HG03280 (cell line): ENCODE measurements at regions not wholly inside any gene's neighbourhood (a gene's known extent, or its start where the extent isn't known, plus 50 kb on each side); places are given as distances from the start of the nearest gene placed in this dataset.

ENCODE experiments used
- ATAC-seq: cut with Tn5 transposase; IDR thresholded peaks from one replicate; pipeline ENCODE4 v1.9.1; 2021; ENCODE audit warnings: mild to moderate bottlenecking, moderate library complexity; ENCODE audit not compliant: unreplicated experiment

DNA sequence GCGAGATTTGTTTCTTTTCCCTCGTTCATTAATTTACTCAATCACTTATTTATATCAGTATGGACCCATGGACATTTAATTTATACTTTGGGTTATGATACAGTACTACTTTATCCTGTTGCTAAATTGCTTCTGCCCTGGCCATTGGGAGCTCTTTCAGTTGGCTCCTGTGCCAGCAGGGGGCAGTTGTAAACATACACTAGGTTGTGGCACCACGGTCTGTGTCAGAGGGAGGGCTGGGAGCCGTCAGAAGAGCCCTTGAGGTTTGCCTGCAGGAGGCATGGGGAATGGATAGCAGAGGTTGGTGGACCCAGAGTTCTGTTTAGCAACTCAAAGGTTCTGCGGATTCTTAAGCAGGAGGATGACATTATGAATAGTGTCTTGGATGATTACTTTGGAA lies 94.3 kb downstream of the ERCC5 start:
- no peak for ATAC-seq

DNA sequence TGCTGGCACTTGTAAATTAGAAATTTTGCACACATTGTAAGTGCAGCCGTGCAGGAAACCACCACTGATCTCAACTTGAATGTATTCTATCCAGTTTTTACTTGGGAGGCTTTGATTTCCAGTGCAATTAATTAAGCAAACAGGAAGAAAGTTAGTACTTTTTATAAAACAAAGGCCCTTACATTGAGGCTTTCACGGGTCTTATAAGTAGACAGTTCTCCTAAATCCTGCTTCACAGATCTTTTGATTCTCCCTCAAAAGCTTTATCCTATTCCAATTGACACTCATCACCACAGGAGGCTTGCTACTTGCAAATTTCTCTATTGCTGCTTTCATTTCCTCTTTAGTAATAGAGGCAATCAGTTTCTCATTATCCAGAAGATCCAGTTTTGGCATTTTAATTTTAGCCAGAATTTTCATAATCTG lies 90.1 kb downstream of the ERCC5 start:
- no peak for ATAC-seq

DNA sequence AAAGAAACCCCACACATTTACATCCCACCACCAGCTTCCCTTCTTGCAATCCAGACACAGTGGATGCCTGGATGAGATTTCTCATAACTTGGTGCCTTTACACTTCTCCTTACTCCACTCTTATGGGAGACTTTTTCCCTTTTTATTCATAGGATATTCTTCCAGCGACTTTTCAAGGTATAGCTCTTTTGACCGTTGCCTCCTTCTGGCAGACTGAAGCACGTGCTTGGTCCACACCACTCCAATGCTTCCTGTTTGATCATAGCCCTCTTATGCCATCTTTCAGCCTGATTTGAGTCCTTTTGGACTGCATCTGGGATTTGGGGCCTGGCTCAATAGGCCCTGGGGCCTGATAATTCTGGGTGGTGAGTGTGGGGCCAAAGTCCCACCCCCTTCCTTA lies 87.7 kb downstream of the ERCC5 start:
- ATAC-seq = no peak

DNA sequence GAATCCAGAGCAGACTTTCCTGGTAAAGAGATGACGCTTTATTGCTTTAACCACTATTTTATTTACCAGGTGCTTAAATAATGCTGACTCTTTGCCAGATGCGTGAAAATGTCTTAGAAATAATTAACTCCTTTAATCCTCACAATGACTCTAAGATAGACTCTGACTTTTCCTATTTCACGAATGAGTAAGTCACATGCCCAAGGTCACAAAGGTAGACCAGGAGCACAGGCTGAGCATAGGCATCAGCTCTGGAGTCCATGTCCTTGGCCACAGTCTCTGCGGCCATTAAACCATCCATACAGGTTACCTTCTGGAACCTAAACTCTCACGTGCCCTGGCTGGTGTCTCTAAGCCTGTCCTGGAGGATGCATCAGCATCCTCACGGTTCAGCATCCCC lies 87.3 kb downstream of the ERCC5 start:
- ATAC-seq = no peak

DNA sequence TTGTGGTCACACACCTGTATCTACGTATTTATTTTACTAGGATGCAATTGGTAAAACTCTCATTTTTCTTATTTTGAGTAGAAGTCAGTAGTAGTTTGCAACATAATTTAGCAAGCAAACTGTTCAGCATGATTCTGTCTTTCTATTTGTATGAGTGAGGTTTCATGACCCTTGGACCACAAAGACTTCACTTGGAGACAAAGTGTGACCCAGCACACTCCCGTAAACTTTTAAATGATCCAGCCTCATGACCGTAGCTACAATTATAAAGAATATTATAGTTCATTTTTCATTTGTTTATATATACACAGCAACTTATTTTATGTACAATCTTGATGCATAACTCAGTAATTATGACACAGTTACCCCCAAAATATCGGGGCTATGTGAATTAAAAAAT lies 86.5 kb downstream of the ERCC5 start:
- ATAC-seq = no peak

DNA sequence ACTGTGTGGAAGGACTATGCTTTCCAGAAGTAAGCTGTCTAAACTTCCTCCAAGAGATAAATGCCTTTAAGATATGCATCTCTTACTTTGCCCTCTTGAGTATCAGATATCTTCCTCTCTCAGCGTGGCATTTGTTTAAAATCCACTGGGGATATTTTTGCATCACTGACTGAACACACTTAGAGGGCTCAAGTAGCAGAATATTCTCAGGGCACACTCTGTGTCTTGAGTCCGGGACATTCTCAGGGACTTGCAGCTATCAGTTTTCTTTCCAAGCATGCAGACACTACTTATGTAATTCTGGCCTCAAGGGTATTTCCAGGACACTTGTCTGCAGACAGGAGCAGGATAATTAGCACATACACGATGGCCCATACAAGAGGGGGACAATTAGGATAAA lies 84.7 kb downstream of the ERCC5 start:
- ATAC-seq = no peak

DNA sequence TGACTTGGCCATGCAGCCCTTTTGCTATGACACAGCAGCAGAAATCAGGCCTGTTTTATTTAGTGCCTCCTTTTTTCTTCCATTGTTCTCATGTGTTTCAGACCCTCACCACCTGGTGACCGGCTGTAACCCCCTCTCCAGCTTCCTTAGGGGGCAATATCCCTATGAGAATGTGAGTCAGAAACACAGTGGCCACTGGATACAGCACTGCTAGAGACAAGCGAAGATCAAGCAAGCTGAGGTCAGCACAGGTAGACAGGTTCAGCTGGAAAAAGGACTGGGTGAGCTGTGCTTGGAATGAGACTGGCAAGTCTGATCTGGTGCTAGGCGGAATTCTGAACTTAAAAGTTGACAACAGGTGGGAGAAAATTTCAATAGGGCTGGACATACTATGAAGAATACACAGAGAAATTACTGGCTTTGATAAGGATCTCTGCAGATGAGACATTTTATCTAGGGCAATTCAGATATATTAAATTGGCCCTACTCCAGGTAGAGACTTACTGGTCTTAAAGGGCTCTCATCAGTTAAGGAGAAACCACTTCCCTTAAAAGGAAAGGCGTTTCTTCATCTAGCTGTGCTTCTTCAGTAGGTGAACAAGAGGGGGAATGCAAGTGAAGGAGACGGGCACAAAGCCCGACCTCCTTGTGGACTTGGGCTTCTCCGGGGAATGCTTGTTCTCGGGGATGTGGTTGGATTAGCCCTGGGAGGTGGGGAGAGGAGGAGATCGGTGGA lies 83.3 kb downstream of the ERCC5 start:
- no peak for ATAC-seq
